Hepatocyte (in vitro differentiated cells): ENCODE measurements at regions not wholly inside any gene's neighbourhood (a gene's known extent, or its start where the extent isn't known, plus 50 kb on each side); places are given as distances from the start of the nearest gene placed in this dataset.
A peak's percentile ranks its signal among the peaks of the same experiment; 100 is the strongest.
"Not testable (repeated sequence)": the region's sequence is repeated elsewhere in the genome, so short reads cannot be mapped to it uniquely, and the experiment has no call there.

ENCODE experiments used
- DNase-seq: peaks from one replicate; pipeline ENCODE4 v3.0.0-alpha.2; 2016; ENCODE audit warnings: low spot score
- H2AFZ ChIP-seq: fragments of 200-600 bp; sonication (generic); 2 replicates; pipeline ENCODE4 v1.6.0; 2016; ENCODE audit warnings: antibody characterized with exemption, mild to moderate bottlenecking
- H3K27ac ChIP-seq: fragments of 200-600 bp; sonication (generic); 2 replicates; pipeline ENCODE4 v1.5.1; 2016; ENCODE audit warnings: mild to moderate bottlenecking
- H3K27me3 ChIP-seq: fragments of 200-600 bp; sonication (generic); 2 replicates; pipeline ENCODE4 v1.6.1; 2016
- H3K36me3 ChIP-seq: fragments of 200-600 bp; sonication (generic); replicated peaks from 2 replicates; pipeline ENCODE4 v1.5.1; 2016; ENCODE audit warnings: low read depth; ENCODE audit not compliant: insufficient read depth
- H3K4me1 ChIP-seq: fragments of 200-600 bp; sonication (generic); 2 replicates; pipeline ENCODE4 v1.5.1; 2016; ENCODE audit warnings: mild to moderate bottlenecking, moderate library complexity; ENCODE audit not compliant: insufficient read depth
- H3K4me2 ChIP-seq: fragments of 200-600 bp; sonication (generic); 2 replicates; pipeline ENCODE4 v1.6.0; 2016
- H3K4me3 ChIP-seq: fragments of 200-600 bp; sonication (generic); 2 replicates; pipeline ENCODE4 v1.5.1; 2016; ENCODE audit warnings: mild to moderate bottlenecking
- H3K79me2 ChIP-seq: fragments of 200-600 bp; sonication (generic); 2 replicates; pipeline ENCODE4 v1.6.0; 2017; ENCODE audit warnings: mild to moderate bottlenecking
- H3K9me2 ChIP-seq: fragments of 200-600 bp; sonication (generic); replicated peaks from 2 replicates; pipeline ENCODE4 v1.6.0; 2017; ENCODE audit warnings: mild to moderate bottlenecking; ENCODE audit not compliant: insufficient read depth
- H3K9me3 ChIP-seq: fragments of 200-600 bp; sonication (generic); 2 replicates; pipeline ENCODE4 v1.5.1; 2016; ENCODE audit warnings: low read depth, mild to moderate bottlenecking
- H4K20me1 ChIP-seq: fragments of 200-600 bp; sonication (generic); 2 replicates; pipeline ENCODE4 v1.6.0; 2016; ENCODE audit warnings: mild to moderate bottlenecking; ENCODE audit not compliant: insufficient read depth, poor library complexity, severe bottlenecking
- CTCF ChIP-seq: fragments of 200-600 bp; sonication (generic); IDR thresholded peaks from 2 replicates; pipeline ENCODE4 v1.5.1; 2016; ENCODE audit warnings: antibody characterized with exemption, mild to moderate bottlenecking; ENCODE audit not compliant: poor library complexity
- EZH2 ChIP-seq: fragments of 200-600 bp; sonication (generic); IDR thresholded peaks from 2 replicates; pipeline ENCODE4 v1.6.1; 2016; ENCODE audit warnings: antibody characterized with exemption, mild to moderate bottlenecking, borderline replicate concordance
- EZH2phosphoT487 ChIP-seq: fragments of 200-600 bp; sonication (generic); IDR thresholded peaks from one replicate; pipeline ENCODE4 v1.6.1; 2018; ENCODE audit warnings: antibody characterized with exemption, mild to moderate bottlenecking, low read depth, moderate library complexity; ENCODE audit not compliant: unreplicated experiment, severe bottlenecking
- WGBS: methylation state at CpG from one replicate; pipeline ENCODE4 v1.1.6; 2016; ENCODE audit warnings: low lambda C conversion rate; ENCODE audit errors: missing lambda C conversion rate; 5-methylcytosine and 5-hydroxymethylcytosine counted together

GRCh38 chr14:28629328-28630004 is 137.1 kb upstream of the FOXG1 start:
- H3K4me3 ChIP-seq, result no peak overlapping the region
- H2AFZ ChIP-seq, result no peak overlapping the region
- no peaks in the 10 kb centered on the region for H3K9me3 ChIP-seq
- DNase-seq, result no peak
- 81% methylated on average over 4 of the region's 4 CpGs for WGBS
- no peak for TF ChIP-seq EZH2
- TF ChIP-seq CTCF, result no peak
- TF ChIP-seq EZH2phosphoT487, result no peak
- H3K27ac ChIP-seq, result no peak overlapping the region
- no peaks in the 10 kb centered on the region for H3K27me3 ChIP-seq
- no peak overlapping the region for H3K4me2 ChIP-seq
- no peaks in the 10 kb centered on the region for H3K79me2 ChIP-seq
- no peaks in the 10 kb centered on the region for H3K36me3 ChIP-seq
- H4K20me1 ChIP-seq, result no peaks in the 10 kb centered on the region
- H3K4me1 ChIP-seq, result no peaks in the 10 kb centered on the region
- H3K9me2 ChIP-seq, result no peaks in the 10 kb centered on the region

GRCh38 chr14:28630100-28630499 is 136.5 kb upstream of the FOXG1 start:
- Histone ChIP-seq H3K27me3 (no peaks in the 10 kb centered on the region), H3K4me3 (no peak overlapping the region), H3K9me2 (no peaks in the 10 kb centered on the region), H3K4me1 (no peaks in the 10 kb centered on the region), H3K36me3 (no peaks in the 10 kb centered on the region), H4K20me1 (no peaks in the 10 kb centered on the region), H3K4me2 (no peak overlapping the region), H3K79me2 (no peaks in the 10 kb centered on the region), H2AFZ (no peak overlapping the region), H3K27ac (no peak overlapping the region), H3K9me3 (no peaks in the 10 kb centered on the region)
- 99% methylated on average over 3 of the region's 3 CpGs for WGBS
- no peak for TF ChIP-seq CTCF
- TF ChIP-seq EZH2, result no peak
- TF ChIP-seq EZH2phosphoT487, result no peak
- no peak for DNase-seq

GRCh38 chr14:28635387-28635786 is 131.2 kb upstream of the FOXG1 start:
- H2AFZ ChIP-seq, result no peak overlapping the region
- H3K4me3 ChIP-seq, result no peak overlapping the region
- no peaks in the 10 kb centered on the region for H3K9me2 ChIP-seq
- H3K79me2 ChIP-seq, result no peaks in the 10 kb centered on the region
- no peak overlapping the region for H3K27ac ChIP-seq
- peak; percentile 57 for DNase-seq
- no peak overlapping the region for H3K4me2 ChIP-seq
- WGBS, result 12% methylated on average over 7 of the region's 7 CpGs
- no peaks in the 10 kb centered on the region for H3K36me3 ChIP-seq
- no peaks in the 10 kb centered on the region for H4K20me1 ChIP-seq
- H3K4me1 ChIP-seq, result no peaks in the 10 kb centered on the region
- TF ChIP-seq EZH2phosphoT487 (no peak), CTCF (peak; percentile 67)
- no peaks in the 10 kb centered on the region for H3K27me3 ChIP-seq
- no peaks in the 10 kb centered on the region for H3K9me3 ChIP-seq

GRCh38 chr14:28635816-28636215 is 130.8 kb upstream of the FOXG1 start:
- not testable (repeated sequence) for H3K9me2 ChIP-seq, H4K20me1 ChIP-seq, H3K36me3 ChIP-seq, H3K4me3 ChIP-seq, H3K27me3 ChIP-seq, H3K4me2 ChIP-seq, DNase-seq, H2AFZ ChIP-seq, H3K79me2 ChIP-seq, H3K4me1 ChIP-seq, H3K9me3 ChIP-seq, H3K27ac ChIP-seq
- 78% methylated on average over 2 of the region's 2 CpGs for WGBS

- H3K27ac ChIP-seq, H3K9me2 ChIP-seq, H3K4me2 ChIP-seq, H3K4me3 ChIP-seq, H3K9me3 ChIP-seq, DNase-seq, H4K20me1 ChIP-seq, H3K36me3 ChIP-seq, H3K4me1 ChIP-seq, H2AFZ ChIP-seq, H3K79me2 ChIP-seq, H3K27me3 ChIP-seq: not testable (repeated sequence)
- WGBS, result 86% methylated on average over 6 of the region's 6 CpGs
Measured at GRCh38 chr14:28641189-28641588, 125.4 kb upstream of the FOXG1 start.
